ENCODE measurements at regions not wholly inside any gene's neighbourhood (a gene's known extent, or its start where the extent isn't known, plus 50 kb on each side); places are given as distances from the start of the nearest gene placed in this dataset.
A peak's percentile ranks its signal among the peaks of the same experiment; 100 is the strongest.

DNA sequence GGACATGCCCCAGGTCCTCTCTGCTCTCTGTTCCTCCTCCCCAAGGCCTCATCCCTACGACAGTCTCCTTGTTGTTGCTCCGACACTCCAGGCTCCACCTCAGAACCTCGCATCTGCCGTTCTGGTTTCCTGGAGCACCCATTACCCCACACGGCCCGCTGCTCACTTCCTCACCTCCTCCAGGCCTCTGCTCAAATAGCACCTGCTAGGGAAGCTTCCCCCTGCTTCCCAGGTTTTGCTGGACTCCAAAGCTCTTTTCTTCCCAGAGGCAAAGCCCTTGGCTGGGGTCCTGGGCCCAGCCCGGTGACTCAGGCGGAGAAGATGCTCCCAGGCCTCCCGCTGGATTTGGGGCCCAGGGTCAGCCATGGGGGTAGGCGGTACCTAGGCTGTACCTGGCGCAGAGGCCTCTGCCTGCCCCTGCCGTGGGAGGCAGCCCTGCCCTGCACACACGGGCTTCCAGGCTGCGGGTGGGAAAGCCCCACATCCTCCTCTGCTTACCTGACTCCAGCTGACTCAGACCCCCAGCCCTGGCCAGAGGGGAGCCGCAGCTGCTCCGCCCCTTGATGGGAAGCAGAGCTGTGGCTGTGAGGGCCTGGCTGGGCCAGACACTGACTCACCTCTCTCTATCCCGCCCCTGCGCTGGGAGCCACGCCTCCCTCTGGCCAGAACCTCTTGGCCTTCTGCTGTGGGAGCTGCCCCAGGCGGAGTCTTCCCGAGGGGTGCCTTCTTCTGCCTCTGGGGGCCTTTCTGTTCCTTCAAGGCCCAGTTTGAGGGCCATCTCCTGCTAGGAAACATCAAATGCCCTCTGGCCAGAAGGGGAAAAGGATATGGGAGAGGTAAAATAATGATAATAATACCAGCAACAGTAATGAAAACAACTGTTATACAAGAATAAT lies 130.5 kb downstream of the CEBPB start:
- FAIRE-seq = no peak
- H3K27me3 ChIP-seq (ENCODE audit: control insufficient read depth, insufficient read depth, low read length) = no peaks in the 10 kb centered on the region
- intact Hi-C loops (cut with DNase I) = no loop called here
- H3K9me3 ChIP-seq (ENCODE audit: control insufficient read depth in 2 of 3, insufficient read depth in 1 of 3, low read length in 3 of 3) = no peaks in the 10 kb centered on the region
- H3K36me3 ChIP-seq (ENCODE audit: control insufficient read depth in 2 of 3, insufficient read depth in 3 of 3, low read length in 3 of 3) = no peaks in the 10 kb centered on the region
- TF ChIP-seq, protein P1, sequence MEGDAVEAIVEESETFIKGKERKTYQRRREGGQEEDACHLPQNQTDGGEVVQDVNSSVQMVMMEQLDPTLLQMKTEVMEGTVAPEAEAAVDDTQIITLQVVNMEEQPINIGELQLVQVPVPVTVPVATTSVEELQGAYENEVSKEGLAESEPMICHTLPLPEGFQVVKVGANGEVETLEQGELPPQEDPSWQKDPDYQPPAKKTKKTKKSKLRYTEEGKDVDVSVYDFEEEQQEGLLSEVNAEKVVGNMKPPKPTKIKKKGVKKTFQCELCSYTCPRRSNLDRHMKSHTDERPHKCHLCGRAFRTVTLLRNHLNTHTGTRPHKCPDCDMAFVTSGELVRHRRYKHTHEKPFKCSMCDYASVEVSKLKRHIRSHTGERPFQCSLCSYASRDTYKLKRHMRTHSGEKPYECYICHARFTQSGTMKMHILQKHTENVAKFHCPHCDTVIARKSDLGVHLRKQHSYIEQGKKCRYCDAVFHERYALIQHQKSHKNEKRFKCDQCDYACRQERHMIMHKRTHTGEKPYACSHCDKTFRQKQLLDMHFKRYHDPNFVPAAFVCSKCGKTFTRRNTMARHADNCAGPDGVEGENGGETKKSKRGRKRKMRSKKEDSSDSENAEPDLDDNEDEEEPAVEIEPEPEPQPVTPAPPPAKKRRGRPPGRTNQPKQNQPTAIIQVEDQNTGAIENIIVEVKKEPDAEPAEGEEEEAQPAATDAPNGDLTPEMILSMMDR (IDR thresholded peaks at IDR 0.05; ENCODE audit: borderline replicate concordance, extremely low read depth, insufficient read depth) = no peak
- DNase-seq = peak; percentile 63 to 97 (median 79)
- H3K9ac ChIP-seq (ENCODE audit: low read length in 3 of 3) = no peak overlapping the region
- peaks cover 0 to 2% (median 0%) of the 10 kb centered on the region in 3 donors for H3K4me1 ChIP-seq (ENCODE audit: control insufficient read depth in 2 of 3, insufficient read depth in 2 of 3, low read depth in 1 of 3, low read length in 3 of 3)
- H3K27ac ChIP-seq (ENCODE audit: low read depth in 2 of 2, low read length in 2 of 2) = no peak overlapping the region
- H3K4me3 ChIP-seq (ENCODE audit: low read length in 3 of 3) = no peak overlapping the region

DNA sequence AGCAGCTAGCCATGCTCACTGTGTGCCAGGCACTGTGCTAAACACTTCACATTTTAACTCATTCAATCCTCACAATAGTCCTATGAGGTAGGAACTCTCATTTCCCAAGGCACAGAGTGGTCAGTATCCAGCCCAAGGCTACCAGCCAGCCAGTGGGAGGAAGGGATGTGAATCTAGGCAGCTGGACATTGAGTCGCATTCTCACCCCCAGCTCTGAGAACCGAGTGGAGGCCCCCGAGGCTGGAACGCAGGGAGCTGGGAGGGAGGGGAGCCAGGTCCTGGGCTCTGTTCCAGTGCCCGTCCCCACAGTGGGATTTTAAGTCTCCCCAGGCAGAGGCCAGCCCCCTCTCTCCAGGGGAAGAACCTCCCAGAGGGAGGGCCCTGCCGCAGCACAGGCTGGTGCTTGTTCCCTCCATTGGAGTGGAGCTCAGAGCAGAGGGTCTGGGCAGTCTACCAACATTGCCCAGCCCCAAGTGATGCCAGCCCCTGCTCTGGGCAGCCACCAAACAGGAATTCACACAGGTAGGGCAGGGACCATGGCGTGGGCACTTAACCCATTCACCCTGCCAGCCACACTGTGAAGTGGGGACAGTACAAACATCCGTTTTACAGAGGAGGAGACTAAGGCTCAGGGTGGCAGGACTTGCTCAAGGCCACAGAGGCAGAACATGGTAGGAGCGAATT lies 131.3 kb downstream of the CEBPB start:
- FAIRE-seq (no peak), DNase-seq (peak in 2 of 5 donors; percentile 54 to 78)
- TF ChIP-seq, protein P1 (IDR thresholded peaks at IDR 0.05; ENCODE audit: borderline replicate concordance, extremely low read depth, insufficient read depth) = no peak
- H3K9ac ChIP-seq (ENCODE audit: low read length in 3 of 3) = no peak overlapping the region
- no peak overlapping the region for H3K27ac ChIP-seq (ENCODE audit: low read depth in 2 of 2, low read length in 2 of 2)
- no peaks in the 10 kb centered on the region for H3K9me3 ChIP-seq (ENCODE audit: control insufficient read depth in 2 of 3, insufficient read depth in 1 of 3, low read length in 3 of 3)
- H3K27me3 ChIP-seq (ENCODE audit: control insufficient read depth, insufficient read depth, low read length) = no peaks in the 10 kb centered on the region
- intact Hi-C loops (cut with DNase I) = no loop called here
- no peak overlapping the region for H3K4me3 ChIP-seq (ENCODE audit: low read length in 3 of 3)
- H3K4me1 ChIP-seq (ENCODE audit: control insufficient read depth in 2 of 3, insufficient read depth in 2 of 3, low read depth in 1 of 3, low read length in 3 of 3) = peaks cover 0 to 2% (median 0%) of the 10 kb centered on the region in 3 donors
- H3K36me3 ChIP-seq (ENCODE audit: control insufficient read depth in 2 of 3, insufficient read depth in 3 of 3, low read length in 3 of 3) = no peaks in the 10 kb centered on the region

DNA sequence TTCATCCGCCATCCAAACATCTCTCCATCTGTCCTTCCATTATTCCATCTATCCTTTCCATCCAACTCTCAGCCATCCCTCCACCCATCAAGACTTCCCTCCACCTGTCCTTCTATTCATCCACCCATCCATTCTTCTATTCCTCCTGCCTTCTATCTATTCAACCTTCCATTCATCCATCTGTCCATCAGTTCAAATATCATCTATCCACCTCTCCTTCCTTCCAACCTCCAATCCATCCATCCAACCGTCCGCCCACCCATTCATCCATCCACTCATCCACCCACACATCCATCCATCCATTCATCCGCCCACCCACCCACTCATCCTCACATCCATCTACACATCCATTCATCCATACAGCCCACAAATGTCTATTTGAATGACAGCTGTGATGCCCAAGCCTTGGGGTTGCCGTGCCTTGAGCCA lies 132.1 kb downstream of the CEBPB start:
- H3K27ac ChIP-seq (ENCODE audit: low read depth in 2 of 2, low read length in 2 of 2) = no peak overlapping the region
- peaks cover 0 to 2% (median 0%) of the 10 kb centered on the region in 3 donors for H3K4me1 ChIP-seq (ENCODE audit: control insufficient read depth in 2 of 3, insufficient read depth in 2 of 3, low read depth in 1 of 3, low read length in 3 of 3)
- no peak overlapping the region for H3K4me3 ChIP-seq (ENCODE audit: low read length in 3 of 3)
- no peaks in the 10 kb centered on the region for H3K9me3 ChIP-seq (ENCODE audit: control insufficient read depth in 2 of 3, insufficient read depth in 1 of 3, low read length in 3 of 3)
- intact Hi-C loops (cut with DNase I) = no loop called here
- DNase-seq = no peak
- no peak overlapping the region for H3K9ac ChIP-seq (ENCODE audit: low read length in 3 of 3)
- no peak for FAIRE-seq
- no peaks in the 10 kb centered on the region for H3K27me3 ChIP-seq (ENCODE audit: control insufficient read depth, insufficient read depth, low read length)
- H3K36me3 ChIP-seq (ENCODE audit: control insufficient read depth in 2 of 3, insufficient read depth in 3 of 3, low read length in 3 of 3) = no peaks in the 10 kb centered on the region
- TF ChIP-seq, protein P1 (IDR thresholded peaks at IDR 0.05; ENCODE audit: borderline replicate concordance, extremely low read depth, insufficient read depth) = no peak

Data from kidney (tissue), 13 donors.